ENCODE measurements at regions not wholly inside any gene's neighbourhood (a gene's known extent, or its start where the extent isn't known, plus 50 kb on each side); places are given as distances from the start of the nearest gene placed in this dataset.
"Not testable (repeated sequence)": the region's sequence is repeated elsewhere in the genome, so short reads cannot be mapped to it uniquely, and the experiment has no call there.

GRCh38 chr3:32042867-32043266 is 61.3 kb downstream of the ZNF860 start:
- DNase-seq (ENCODE audit: low spot score), result not testable (repeated sequence)

- peak; percentile 57 for DNase-seq (ENCODE audit: low spot score)
These were observed 61.1 kb upstream of the GPD1L start for GRCh38 chr3:32045091-32045915.

GRCh38 chr3:32046102-32046501 is 60.3 kb upstream of the GPD1L start:
- DNase-seq (ENCODE audit: low spot score), result no peak

- no peak for DNase-seq (ENCODE audit: low spot score)
These were observed 57.8 kb upstream of the GPD1L start for GRCh38 chr3:32048487-32049182.

GRCh38 chr3:32049916-32050315 is 56.5 kb upstream of the GPD1L start:
- DNase-seq (ENCODE audit: low spot score), result no peak

- not testable (repeated sequence) for DNase-seq (ENCODE audit: low spot score)
These were observed 54.2 kb upstream of the GPD1L start for GRCh38 chr3:32052230-32052629.

- not testable (repeated sequence) for DNase-seq (ENCODE audit: low spot score)
These were observed 53.6 kb upstream of the GPD1L start for GRCh38 chr3:32052851-32053250.

GRCh38 chr3:32056559-32057290 is 49.7 kb upstream of the GPD1L start:
- DNase-seq (ENCODE audit: low spot score), result no peak
